OCI-LY1 (cell line): ENCODE measurements at regions not wholly inside any gene's neighbourhood (a gene's known extent, or its start where the extent isn't known, plus 50 kb on each side); places are given as distances from the start of the nearest gene placed in this dataset.

Experiments
- H2AFZ ChIP-seq: fragments of 200-600 bp; sonication (generic), shearing (Covaris generic); 2 replicates; pipeline ENCODE4 v1.6.0; 2014; ENCODE audit warnings: antibody characterized with exemption, mild to moderate bottlenecking, low read length
- H3F3A ChIP-seq: fragments of 200-600 bp; sonication (generic), shearing (Covaris generic); 2 replicates; pipeline ENCODE4 v1.6.0; 2014; ENCODE audit warnings: mild to moderate bottlenecking, antibody characterized with exemption, low read length, moderate library complexity; ENCODE audit not compliant: insufficient read depth
- H3K27ac ChIP-seq: fragments of 200-600 bp; sonication (generic); 2 replicates; pipeline ENCODE4 v1.5.1; 2014; ENCODE audit warnings: low read length, mixed run types, mild to moderate bottlenecking, low read depth; ENCODE audit not compliant: poor library complexity, severe bottlenecking
- H3K27me3 ChIP-seq: fragments of 200-600 bp; sonication (generic); 2 replicates; pipeline ENCODE4 v1.6.0; 2014; ENCODE audit warnings: antibody characterized with exemption, mild to moderate bottlenecking, low read length, moderate library complexity; ENCODE audit not compliant: insufficient read depth
- H3K36me3 ChIP-seq: fragments of 200-600 bp; sonication (generic); 2 replicates; pipeline ENCODE4 v1.6.1; 2014; ENCODE audit warnings: mild to moderate bottlenecking, antibody characterized with exemption, low read length, moderate library complexity, mixed read lengths; ENCODE audit not compliant: insufficient read depth
- H3K4me1 ChIP-seq: fragments of 200-600 bp; sonication (generic); 2 replicates; pipeline ENCODE4 v1.5.1; 2014; ENCODE audit warnings: mild to moderate bottlenecking, low read length, moderate library complexity; ENCODE audit not compliant: insufficient read depth, severe bottlenecking
- H3K4me2 ChIP-seq: fragments of 200-600 bp; sonication (generic), shearing (Covaris generic); 2 replicates; pipeline ENCODE4 v1.6.1; 2014; ENCODE audit warnings: low read length
- H3K4me3 ChIP-seq: fragments of 200-600 bp; sonication (generic); 2 replicates; pipeline ENCODE4 v1.5.1; 2014; ENCODE audit warnings: low read length, low read depth, mild to moderate bottlenecking, mixed read lengths; ENCODE audit not compliant: poor library complexity, severe bottlenecking
- H3K79me2 ChIP-seq: fragments of 200-600 bp; shearing (Covaris generic); 2 replicates; pipeline ENCODE4 v1.6.1; 2016; ENCODE audit warnings: mixed run types, low read length, mixed read lengths; ENCODE audit not compliant: insufficient read depth
- H3K9ac ChIP-seq: fragments of 200-600 bp; sonication (generic), shearing (Covaris generic); 2 replicates; pipeline ENCODE4 v1.6.1; 2014; ENCODE audit warnings: mild to moderate bottlenecking, low read length, mixed read lengths
- H3K9me2 ChIP-seq: fragments of 200-600 bp; sonication (generic), shearing (Covaris generic); 2 replicates; pipeline ENCODE4 v1.6.1; 2014; ENCODE audit warnings: low read depth, mild to moderate bottlenecking, low read length, mixed read lengths
- H3K9me3 ChIP-seq: fragments of 200-600 bp; shearing (Covaris generic); 2 replicates; pipeline ENCODE4 v1.6.1; 2014; ENCODE audit warnings: low read length, mixed read lengths
- H4K20me1 ChIP-seq: fragments of 200-600 bp; sonication (generic), shearing (Covaris generic); 2 replicates; pipeline ENCODE4 v1.6.0; 2016; ENCODE audit warnings: mild to moderate bottlenecking, low read length; ENCODE audit not compliant: insufficient read depth
- EZH2 ChIP-seq: fragments of 200-600 bp; sonication (generic), shearing (Covaris generic); IDR thresholded peaks from 2 replicates; pipeline ENCODE4 v1.8.0; 2017; ENCODE audit warnings: borderline replicate concordance, mixed run types, mild to moderate bottlenecking, antibody characterized with exemption, low read length, moderate library complexity, mixed read lengths
- TF ChIP-seq, protein P1 (sequence below): fragments of 200-600 bp; sonication (generic), shearing (Covaris generic); IDR thresholded peaks from 2 replicates; pipeline ENCODE4 v1.5.1; 2017; ENCODE audit warnings: mild to moderate bottlenecking, antibody characterized with exemption, low read length, moderate library complexity, mixed read lengths

DNA sequence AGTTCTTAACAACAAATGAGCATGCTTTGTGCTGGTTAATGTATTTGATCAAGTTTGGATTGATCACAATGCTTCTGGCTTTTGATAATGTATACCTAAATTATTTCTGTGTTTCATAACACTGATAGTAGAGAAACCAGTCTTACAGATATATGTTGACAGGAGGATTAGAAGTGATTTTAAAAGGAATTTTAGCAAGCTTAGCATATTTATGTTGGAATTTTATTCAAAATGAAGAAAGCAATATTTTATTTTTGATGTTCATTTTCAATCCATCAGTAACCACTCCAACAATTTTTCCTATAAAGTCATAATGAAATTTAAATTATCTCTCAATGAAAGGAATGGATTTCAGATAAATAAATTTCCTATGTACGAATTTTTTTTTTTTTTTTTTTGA lies 291.8 kb downstream of the HHIPL2 start:
- no peak for TF ChIP-seq EZH2
- TF ChIP-seq, protein P1, sequence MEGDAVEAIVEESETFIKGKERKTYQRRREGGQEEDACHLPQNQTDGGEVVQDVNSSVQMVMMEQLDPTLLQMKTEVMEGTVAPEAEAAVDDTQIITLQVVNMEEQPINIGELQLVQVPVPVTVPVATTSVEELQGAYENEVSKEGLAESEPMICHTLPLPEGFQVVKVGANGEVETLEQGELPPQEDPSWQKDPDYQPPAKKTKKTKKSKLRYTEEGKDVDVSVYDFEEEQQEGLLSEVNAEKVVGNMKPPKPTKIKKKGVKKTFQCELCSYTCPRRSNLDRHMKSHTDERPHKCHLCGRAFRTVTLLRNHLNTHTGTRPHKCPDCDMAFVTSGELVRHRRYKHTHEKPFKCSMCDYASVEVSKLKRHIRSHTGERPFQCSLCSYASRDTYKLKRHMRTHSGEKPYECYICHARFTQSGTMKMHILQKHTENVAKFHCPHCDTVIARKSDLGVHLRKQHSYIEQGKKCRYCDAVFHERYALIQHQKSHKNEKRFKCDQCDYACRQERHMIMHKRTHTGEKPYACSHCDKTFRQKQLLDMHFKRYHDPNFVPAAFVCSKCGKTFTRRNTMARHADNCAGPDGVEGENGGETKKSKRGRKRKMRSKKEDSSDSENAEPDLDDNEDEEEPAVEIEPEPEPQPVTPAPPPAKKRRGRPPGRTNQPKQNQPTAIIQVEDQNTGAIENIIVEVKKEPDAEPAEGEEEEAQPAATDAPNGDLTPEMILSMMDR, result no peak
- H3K4me1 ChIP-seq, result no peaks in the 10 kb centered on the region
- H3K36me3 ChIP-seq, result no peaks in the 10 kb centered on the region

DNA sequence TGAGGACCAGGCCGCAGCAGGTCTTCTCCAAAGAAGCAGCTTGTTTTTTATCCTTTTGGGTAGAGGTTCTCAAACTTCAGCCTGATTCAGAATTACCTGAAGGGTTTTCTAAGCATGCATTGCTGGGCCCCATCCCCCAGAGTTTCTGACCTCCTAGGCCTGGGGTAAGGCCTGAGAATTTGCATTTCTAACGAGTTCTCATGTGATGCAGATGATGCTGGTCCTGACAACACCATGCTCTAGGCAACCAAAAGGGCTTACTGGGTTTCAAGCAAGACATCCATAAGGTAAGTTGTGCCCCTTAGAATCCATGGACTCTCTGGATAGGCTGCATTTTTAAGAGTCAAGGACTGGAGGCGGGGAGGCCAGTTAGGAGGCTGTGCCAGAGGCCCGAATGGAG lies 295.1 kb downstream of the HHIPL2 start:
- no peaks in the 10 kb centered on the region for H3F3A ChIP-seq
- no peak overlapping the region for H2AFZ ChIP-seq
- H3K4me2 ChIP-seq, result no peak overlapping the region
- TF ChIP-seq, protein P1, result no peak
- H3K9me2 ChIP-seq, result no peaks in the 10 kb centered on the region
- no peaks in the 10 kb centered on the region for H3K27me3 ChIP-seq
- no peaks in the 10 kb centered on the region for H3K79me2 ChIP-seq
- no peaks in the 10 kb centered on the region for H4K20me1 ChIP-seq
- H3K9me3 ChIP-seq, result no peaks in the 10 kb centered on the region
- H3K4me1 ChIP-seq, result no peaks in the 10 kb centered on the region
- H3K4me3 ChIP-seq, result no peak overlapping the region
- no peak overlapping the region for H3K9ac ChIP-seq
- H3K27ac ChIP-seq, result no peak overlapping the region
- no peaks in the 10 kb centered on the region for H3K36me3 ChIP-seq

More for the DNA sequence above, 291.8 kb downstream of the HHIPL2 start:
- Histone ChIP-seq H3F3A (no peaks in the 10 kb centered on the region), H4K20me1 (no peaks in the 10 kb centered on the region), H3K79me2 (no peaks in the 10 kb centered on the region), H3K9me2 (no peaks in the 10 kb centered on the region), H3K4me3 (no peak overlapping the region), H3K27ac (no peak overlapping the region), H2AFZ (no peak overlapping the region), H3K27me3 (no peaks in the 10 kb centered on the region), H3K9ac (no peak overlapping the region), H3K4me2 (no peak overlapping the region), H3K9me3 (no peaks in the 10 kb centered on the region)

DNA sequence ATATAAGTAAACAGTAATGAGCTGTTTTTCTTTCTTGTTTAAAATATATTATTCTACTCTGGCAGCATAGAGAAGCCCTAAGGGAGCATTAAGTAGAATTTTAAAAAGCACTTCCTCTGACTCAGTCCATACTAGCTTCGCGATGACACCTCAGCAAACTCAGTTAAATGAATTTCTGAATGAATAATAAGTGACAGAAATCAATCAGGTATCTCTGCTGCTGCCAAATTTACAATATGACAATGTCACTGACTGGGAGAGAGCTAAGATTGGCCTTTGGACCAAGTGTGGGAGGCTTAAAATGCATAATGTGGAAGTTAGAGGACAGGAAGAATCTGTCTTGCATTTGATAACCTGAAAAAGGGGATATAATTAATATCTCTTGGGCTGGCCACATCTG lies 296.1 kb downstream of the HHIPL2 start:
- no peaks in the 10 kb centered on the region for H3F3A ChIP-seq
- TF ChIP-seq EZH2, result no peak
- TF ChIP-seq, protein P1, result no peak
- no peaks in the 10 kb centered on the region for H3K4me1 ChIP-seq
- H3K4me2 ChIP-seq, result no peak overlapping the region
- H3K4me3 ChIP-seq, result no peak overlapping the region
- H3K27ac ChIP-seq, result no peak overlapping the region
- no peaks in the 10 kb centered on the region for H3K79me2 ChIP-seq
- H4K20me1 ChIP-seq, result no peaks in the 10 kb centered on the region
- no peaks in the 10 kb centered on the region for H3K27me3 ChIP-seq
- H3K36me3 ChIP-seq, result no peaks in the 10 kb centered on the region
- no peaks in the 10 kb centered on the region for H3K9me2 ChIP-seq
- H3K9me3 ChIP-seq, result no peaks in the 10 kb centered on the region
- H2AFZ ChIP-seq, result no peak overlapping the region
- H3K9ac ChIP-seq, result no peak overlapping the region
